ENCODE measurements at regions not wholly inside any gene's neighbourhood (a gene's known extent, or its start where the extent isn't known, plus 50 kb on each side); places are given as distances from the start of the nearest gene placed in this dataset.
"Not testable (repeated sequence)": the region's sequence is repeated elsewhere in the genome, so short reads cannot be mapped to it uniquely, and the experiment has no call there.

DNA sequence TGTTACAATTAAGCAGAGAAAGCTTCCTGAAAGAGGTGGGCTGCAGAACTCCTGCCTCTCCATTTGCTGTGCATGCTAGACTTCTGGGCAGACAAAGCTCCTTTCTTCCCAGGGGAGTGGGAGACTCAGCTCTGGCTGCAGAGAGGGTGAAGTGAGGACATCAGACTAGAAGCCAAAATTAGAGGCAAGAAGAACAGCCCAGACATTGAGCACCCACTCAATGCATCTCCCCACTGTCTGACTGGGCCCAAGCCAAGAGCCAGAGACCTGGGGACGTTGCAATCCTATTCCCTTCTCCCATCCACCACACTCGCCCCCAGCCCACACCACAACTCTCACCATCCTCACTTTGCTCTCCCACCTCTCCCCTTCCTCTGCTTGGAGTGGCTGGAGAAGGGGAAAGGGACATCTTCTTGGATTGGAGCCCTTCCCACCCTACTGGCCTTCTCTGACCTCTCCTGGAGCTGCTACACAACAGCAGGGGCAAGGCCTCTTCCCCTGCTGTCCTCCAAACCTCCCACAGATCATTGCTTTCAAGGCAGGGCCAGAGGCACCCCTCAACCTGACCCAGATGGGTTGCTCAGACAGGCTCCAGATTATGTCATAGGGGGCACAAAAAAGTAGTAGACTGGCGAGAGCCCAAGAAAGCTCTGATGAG, 477.7 kb upstream of the CADM1 start:
- DNase-seq (ENCODE audit: low spot score) = no peak
- TF ChIP-seq CTCF (IDR thresholded peaks at IDR 0.05; ENCODE audit: borderline replicate concordance, control extremely low read depth, extremely low read depth, insufficient read depth, missing control alignments) = no peak
- in situ Hi-C loops (cut with MboI; ENCODE audit: low sequenced_read_pairs, unreplicated experiment) = no loop called here

- no peak for TF ChIP-seq CTCF (IDR thresholded peaks at IDR 0.05; ENCODE audit: borderline replicate concordance, control extremely low read depth, extremely low read depth, insufficient read depth, missing control alignments)
- in situ Hi-C loops (cut with MboI; ENCODE audit: low sequenced_read_pairs, unreplicated experiment) = no loop called here
- DNase-seq (ENCODE audit: low spot score) = no peak
These were observed 476.9 kb upstream of the CADM1 start for GRCh38 chr11:115981104-115981481.

- DNase-seq (ENCODE audit: low spot score) = no peak
- in situ Hi-C loops (cut with MboI; ENCODE audit: low sequenced_read_pairs, unreplicated experiment) = no loop called here
- no peak for TF ChIP-seq CTCF (IDR thresholded peaks at IDR 0.05; ENCODE audit: borderline replicate concordance, control extremely low read depth, extremely low read depth, insufficient read depth, missing control alignments)
These were observed 476.3 kb upstream of the CADM1 start for GRCh38 chr11:115980337-115981103.

DNA sequence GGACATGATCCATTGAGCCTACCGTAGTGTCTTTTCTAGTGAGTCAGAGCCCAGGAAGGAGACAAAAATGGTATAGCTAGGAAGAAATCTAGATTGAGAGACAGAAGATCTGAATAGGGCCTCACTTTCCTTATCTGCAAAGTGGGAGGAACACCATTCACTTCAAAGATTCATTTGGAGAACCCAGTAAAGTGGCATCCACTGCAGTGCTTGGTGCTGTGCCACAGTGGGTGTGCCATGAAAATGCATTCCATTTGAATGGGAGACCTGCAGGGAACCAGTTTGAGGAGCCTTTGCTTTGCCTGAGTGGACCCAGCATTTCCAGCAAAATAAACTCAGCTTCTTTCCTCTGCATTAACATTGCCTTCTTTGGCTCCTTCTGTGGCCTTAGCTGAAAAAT, 470.5 kb upstream of the CADM1 start:
- in situ Hi-C loops (cut with MboI; ENCODE audit: low sequenced_read_pairs, unreplicated experiment) = no loop called here
- no peak for DNase-seq (ENCODE audit: low spot score)
- no peak for TF ChIP-seq CTCF (IDR thresholded peaks at IDR 0.05; ENCODE audit: borderline replicate concordance, control extremely low read depth, extremely low read depth, insufficient read depth, missing control alignments)

DNA sequence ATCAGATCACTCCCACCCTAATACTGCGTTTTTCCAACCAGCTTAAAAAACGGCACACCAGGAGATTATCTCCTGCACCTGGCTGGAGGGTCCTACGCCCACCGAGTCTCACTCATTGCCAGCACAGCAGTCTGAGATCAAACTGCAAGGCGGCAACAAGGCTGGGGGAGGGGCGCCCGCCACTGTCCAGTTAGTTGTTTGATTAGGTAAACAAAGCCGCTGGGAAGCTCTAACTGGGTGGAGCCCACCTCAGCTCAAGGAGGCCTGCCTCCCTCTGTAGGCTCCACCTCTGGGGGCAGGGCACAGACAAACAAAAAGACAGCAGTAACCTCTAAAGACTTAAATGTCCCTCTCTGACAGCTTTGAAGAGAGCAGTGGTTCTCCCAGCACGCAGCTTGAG, 463.0 kb upstream of the CADM1 start:
- in situ Hi-C loops (cut with MboI; ENCODE audit: low sequenced_read_pairs, unreplicated experiment); DNase-seq (ENCODE audit: low spot score): not testable (repeated sequence)

GRCh38 chr11:115965767-115966504, 461.7 kb upstream of the CADM1 start:
- no peak for TF ChIP-seq CTCF (IDR thresholded peaks at IDR 0.05; ENCODE audit: borderline replicate concordance, control extremely low read depth, extremely low read depth, insufficient read depth, missing control alignments)
- in situ Hi-C loops (cut with MboI; ENCODE audit: low sequenced_read_pairs, unreplicated experiment) = no loop called here

GRCh38 chr11:115964091-115964490, 459.9 kb upstream of the CADM1 start:
- in situ Hi-C loops (cut with MboI; ENCODE audit: low sequenced_read_pairs, unreplicated experiment) = no loop called here
- TF ChIP-seq CTCF (IDR thresholded peaks at IDR 0.05; ENCODE audit: borderline replicate concordance, control extremely low read depth, extremely low read depth, insufficient read depth, missing control alignments) = no peak
- no peak for DNase-seq (ENCODE audit: low spot score)

More at GRCh38 chr11:115965767-115966504, 461.7 kb upstream of the CADM1 start:
- no peak for DNase-seq (ENCODE audit: low spot score)

All from GM13976 (cell line).